ENCODE measurements at regions not wholly inside any gene's neighbourhood (a gene's known extent, or its start where the extent isn't known, plus 50 kb on each side); places are given as distances from the start of the nearest gene placed in this dataset.
"Not testable (repeated sequence)": the region's sequence is repeated elsewhere in the genome, so short reads cannot be mapped to it uniquely, and the experiment has no call there.

GRCh38 chr7:142575351-142575750, 173.9 kb upstream of the PRSS1 start:
- DNase-seq (ENCODE audit: low read depth in 1 of 2, low spot score in 1 of 2), result not testable (repeated sequence)

- DNase-seq (ENCODE audit: low read depth in 1 of 2, low spot score in 1 of 2), result no peak
Measured at GRCh38 chr7:142571581-142571980, 177.7 kb upstream of the PRSS1 start.

- no peak for DNase-seq (ENCODE audit: low read depth in 1 of 2, low spot score in 1 of 2)
Measured at GRCh38 chr7:142569851-142570250, 179.4 kb upstream of the PRSS1 start.

GRCh38 chr7:142568435-142569097, 180.7 kb upstream of the PRSS1 start:
- no peak for DNase-seq (ENCODE audit: low read depth in 1 of 2, low spot score in 1 of 2)

GRCh38 chr7:142567201-142568075, 181.8 kb upstream of the PRSS1 start:
- DNase-seq (ENCODE audit: low read depth in 1 of 2, low spot score in 1 of 2), result no peak

- no peak for DNase-seq (ENCODE audit: low read depth in 1 of 2, low spot score in 1 of 2)
Measured at GRCh38 chr7:142566271-142566670, 183.0 kb upstream of the PRSS1 start.

- DNase-seq (ENCODE audit: low read depth in 1 of 2, low spot score in 1 of 2), result not testable (repeated sequence)
Measured at GRCh38 chr7:142564125-142564524, 185.1 kb upstream of the PRSS1 start.

- no peak for DNase-seq (ENCODE audit: low read depth in 1 of 2, low spot score in 1 of 2)
Measured at GRCh38 chr7:142563470-142563869, 185.8 kb upstream of the PRSS1 start.

- no peak for DNase-seq (ENCODE audit: low read depth in 1 of 2, low spot score in 1 of 2)
Measured at GRCh38 chr7:142562688-142563087, 186.6 kb upstream of the PRSS1 start.

GRCh38 chr7:142561396-142561795, 187.9 kb upstream of the PRSS1 start:
- DNase-seq (ENCODE audit: low read depth in 1 of 2, low spot score in 1 of 2), result not testable (repeated sequence)

GRCh38 chr7:142560770-142561169, 188.5 kb upstream of the PRSS1 start:
- DNase-seq (ENCODE audit: low read depth in 1 of 2, low spot score in 1 of 2), result not testable (repeated sequence)

GRCh38 chr7:142560166-142560565, 189.1 kb upstream of the PRSS1 start:
- no peak for DNase-seq (ENCODE audit: low read depth in 1 of 2, low spot score in 1 of 2)

- DNase-seq (ENCODE audit: low read depth in 1 of 2, low spot score in 1 of 2), result peak in 1 of 2 donors; percentile 20
Measured at GRCh38 chr7:142557971-142558582, 191.2 kb upstream of the PRSS1 start.

GRCh38 chr7:142556740-142557139, 192.5 kb upstream of the PRSS1 start:
- DNase-seq (ENCODE audit: low read depth in 1 of 2, low spot score in 1 of 2), result no peak

- DNase-seq (ENCODE audit: low read depth in 1 of 2, low spot score in 1 of 2), result no peak
Measured at GRCh38 chr7:142554560-142555532, 194.4 kb upstream of the PRSS1 start.

- DNase-seq (ENCODE audit: low read depth in 1 of 2, low spot score in 1 of 2), result no peak
Measured at GRCh38 chr7:142553216-142553615, 196.1 kb upstream of the PRSS1 start.

- DNase-seq (ENCODE audit: low read depth in 1 of 2, low spot score in 1 of 2), result no peak
Measured at GRCh38 chr7:142548978-142549377, 200.3 kb upstream of the PRSS1 start.

- no peak for DNase-seq (ENCODE audit: low read depth in 1 of 2, low spot score in 1 of 2)
Measured at GRCh38 chr7:142546452-142546851, 202.8 kb upstream of the PRSS1 start.

- no peak for DNase-seq (ENCODE audit: low read depth in 1 of 2, low spot score in 1 of 2)
Measured at GRCh38 chr7:142542942-142543341, 206.3 kb upstream of the PRSS1 start.

- DNase-seq (ENCODE audit: low read depth in 1 of 2, low spot score in 1 of 2), result no peak
Measured at GRCh38 chr7:142542105-142542504, 207.2 kb upstream of the PRSS1 start.

GRCh38 chr7:142540371-142540770, 208.9 kb upstream of the PRSS1 start:
- no peak for DNase-seq (ENCODE audit: low read depth in 1 of 2, low spot score in 1 of 2)

Measured in stimulated activated CD4-positive, alpha-beta T cell treated with anti-CD3 and anti-CD28 coated beads, Interleukin-15, amount 100 ng/mL, for 1 hour (primary cell).